Erythroblast (primary cell): ENCODE measurements at regions not wholly inside any gene's neighbourhood (a gene's known extent, or its start where the extent isn't known, plus 50 kb on each side); places are given as distances from the start of the nearest gene placed in this dataset.

Experiments used
- GATA1 ChIP-seq: IDR thresholded peaks from 2 replicates; pipeline ENCODE4 v1.6.1; 2011; ENCODE audit warnings: low read depth, mild to moderate bottlenecking, control low read depth, low read length, moderate library complexity
- POLR2A ChIP-seq: IDR thresholded peaks from 2 replicates; pipeline ENCODE4 v1.6.1; 2011; ENCODE audit warnings: mild to moderate bottlenecking, low read length

DNA sequence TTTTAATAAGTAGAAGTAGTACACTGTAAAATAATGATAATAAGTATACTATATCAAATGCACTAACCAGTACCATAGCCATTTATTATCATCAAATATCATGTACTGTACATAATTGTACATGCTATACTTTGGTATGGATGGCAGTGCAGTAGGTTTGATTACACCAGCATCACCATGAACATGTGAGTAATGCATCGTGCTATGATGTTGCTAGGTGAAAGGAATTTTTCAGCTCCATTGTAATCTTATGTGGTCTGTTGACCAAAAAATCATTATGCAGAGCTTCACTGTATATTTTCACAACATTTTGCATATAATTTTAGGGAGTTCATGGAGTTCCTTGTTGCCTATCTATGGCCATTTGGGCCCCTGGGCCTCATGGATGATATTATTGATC is 72.2 kb upstream of the HMHB1 start:
- TF ChIP-seq POLR2A (no peak), GATA1 (no peak)
